IMR-90 (cell line): ENCODE measurements at regions not wholly inside any gene's neighbourhood (a gene's known extent, or its start where the extent isn't known, plus 50 kb on each side); places are given as distances from the start of the nearest gene placed in this dataset.

Experiments used
- ATAC-seq: fragments of 200-7000 bp; cut with Tn5 transposase; 2 replicates; pipeline ENCODE4 v1.9.1; 2020; ENCODE audit warnings: low read depth, mild to moderate bottlenecking, moderate library complexity
- BruUV-seq: library from RNA; stranded (reverse); fragments of 400-500 nt; replicated peaks from 2 replicates; lab custom pipeline; 2021; lab: Mats Ljungman, UMichigan
- CTCF ChIA-PET: fragments of 300-600 bp; formaldehyde crosslinking; extraction: SDS; loops from one replicate; lab custom pipeline; 2021; ENCODE audit warnings: antibody characterized with exemption; lab: Yijun Ruan, JAX
- POLR2A ChIA-PET: fragments of 300-600 bp; sonication (Branson Sonifier 250); formaldehyde crosslinking; loops from one replicate; lab custom pipeline; 2022; ENCODE audit warnings: antibody characterized with exemption; ENCODE audit not compliant: unreplicated experiment; lab: Charles Lee
- DNase-seq: peaks from one replicate; pipeline ENCODE4 v3.0.0; 2013
- H2AFZ ChIP-seq: replicated peaks from 2 replicates; pipeline ENCODE3; 2013; ENCODE audit warnings: low read length, mild to moderate bottlenecking; ENCODE audit not compliant: poor library complexity
- H2AK5ac ChIP-seq: 2 replicates; pipeline ENCODE4 v1.6.1; 2013; ENCODE audit warnings: low read depth, low read length, inconsistent platforms
- H2AK9ac ChIP-seq: replicated peaks from 2 replicates; pipeline ENCODE3; 2013; ENCODE audit warnings: mild to moderate bottlenecking, low read depth, low read length, moderate library complexity; ENCODE audit not compliant: poor library complexity
- H2BK120ac ChIP-seq: 2 replicates; pipeline ENCODE4 v1.6.1; 2013; ENCODE audit warnings: low read depth, low read length, inconsistent platforms
- H2BK15ac ChIP-seq: 3 replicates; pipeline ENCODE4 v1.6.1; 2013; ENCODE audit warnings: low read depth, low read length, inconsistent platforms
- H2BK20ac ChIP-seq: 2 replicates; pipeline ENCODE4 v1.6.1; 2013; ENCODE audit warnings: low read depth, mild to moderate bottlenecking, inconsistent platforms, low read length, moderate library complexity
- H2BK5ac ChIP-seq: 2 replicates; pipeline ENCODE4 v1.6.1; 2013; ENCODE audit warnings: mild to moderate bottlenecking, low read depth, low read length, inconsistent platforms; ENCODE audit not compliant: poor library complexity, severe bottlenecking
- H3K14ac ChIP-seq: replicated peaks from 2 replicates; pipeline ENCODE4 v1.6.1; 2013; ENCODE audit warnings: low read depth, low read length, inconsistent platforms
- H3K18ac ChIP-seq: 2 replicates; pipeline ENCODE4 v1.6.1; 2013; ENCODE audit warnings: low read depth, low read length, control low read depth
- H3K23ac ChIP-seq: 2 replicates; pipeline ENCODE4 v1.6.1; 2013; ENCODE audit warnings: low read depth, low read length, inconsistent platforms
- H3K27ac ChIP-seq: 2 replicates; pipeline ENCODE4 v1.5.1; 2013; ENCODE audit warnings: mild to moderate bottlenecking, control low read depth, low read length; ENCODE audit not compliant: insufficient read depth
- H3K27me3 ChIP-seq: 2 replicates; pipeline ENCODE4 v1.6.1; 2013; ENCODE audit warnings: low read length; ENCODE audit not compliant: control insufficient read depth, insufficient read depth
- H3K36me3 ChIP-seq: 2 replicates; pipeline ENCODE4 v1.6.1; 2013; ENCODE audit warnings: low read length, mixed read lengths; ENCODE audit not compliant: control insufficient read depth, insufficient read depth
- H3K4ac ChIP-seq: 2 replicates; pipeline ENCODE4 v1.6.1; 2013; ENCODE audit warnings: low read depth, low read length, inconsistent platforms
- H3K4me1 ChIP-seq: 2 replicates; pipeline ENCODE4 v1.6.1; 2013; ENCODE audit warnings: low read length, mixed read lengths; ENCODE audit not compliant: control insufficient read depth, insufficient read depth
- H3K4me2 ChIP-seq: 2 replicates; pipeline ENCODE4 v1.6.1; 2013; ENCODE audit warnings: low read depth, mild to moderate bottlenecking, control low read depth, low read length, moderate library complexity
- H3K4me3 ChIP-seq: 2 replicates; pipeline ENCODE4 v1.5.1; 2013; ENCODE audit warnings: low read depth, mild to moderate bottlenecking, control low read depth, low read length, moderate library complexity; ENCODE audit not compliant: insufficient read depth
- H3K56ac ChIP-seq: 2 replicates; pipeline ENCODE4 v1.6.1; 2013; ENCODE audit warnings: low read length, inconsistent platforms; ENCODE audit not compliant: insufficient read depth; ENCODE audit errors: extremely low read depth
- H3K79me1 ChIP-seq, 2 experiments: 2 replicates each; pipeline ENCODE4 v1.6.1; 2013; ENCODE audit warnings: low read length in 2 of 2, inconsistent platforms in 1 of 2, low read depth in 1 of 2
- H3K9ac ChIP-seq: 2 replicates; pipeline ENCODE4 v1.6.1; 2013; ENCODE audit warnings: low read depth, low read length, control low read depth
- H3K9me1 ChIP-seq: 2 replicates; pipeline ENCODE4 v1.6.1; 2013; ENCODE audit warnings: low read length, inconsistent platforms; ENCODE audit not compliant: insufficient read depth
- H3K9me3 ChIP-seq: 2 replicates; pipeline ENCODE4 v1.6.1; 2013; ENCODE audit warnings: low read length; ENCODE audit not compliant: control insufficient read depth, insufficient read depth
- H4K20me1 ChIP-seq: 2 replicates; pipeline ENCODE4 v1.6.1; 2013; ENCODE audit warnings: low read length, inconsistent platforms; ENCODE audit not compliant: insufficient read depth
- H4K5ac ChIP-seq: 2 replicates; pipeline ENCODE4 v1.6.1; 2013; ENCODE audit warnings: mild to moderate bottlenecking, low read depth, low read length, control low read depth
- H4K8ac ChIP-seq, 2 experiments: 2 replicates each; pipeline ENCODE4 v1.6.1; 2013; ENCODE audit warnings: low read depth in 2 of 2, low read length in 2 of 2, control low read depth in 1 of 2, inconsistent platforms in 1 of 2
- H4K91ac ChIP-seq: 2 replicates; pipeline ENCODE4 v1.6.1; 2013; ENCODE audit warnings: low read depth, low read length, inconsistent platforms; ENCODE audit not compliant: insufficient read depth
- CEBPB ChIP-seq: IDR thresholded peaks from 2 replicates; pipeline ENCODE4 v1.6.1; 2012; ENCODE audit warnings: low read depth, low read length, improper control_type of control experiment
- FOS ChIP-seq: fragments of 150-350 bp; IDR thresholded peaks from 2 replicates; pipeline ENCODE4 v1.6.1; 2016; ENCODE audit warnings: low read depth, low read length
- RAD21 ChIP-seq: IDR thresholded peaks from 2 replicates; pipeline ENCODE4 v1.6.1; 2012; ENCODE audit warnings: low read length, improper control_type of control experiment
- RCOR1 ChIP-seq: IDR thresholded peaks from 2 replicates; pipeline ENCODE4 v1.6.1; 2012; ENCODE audit warnings: mild to moderate bottlenecking, low read length, improper control_type of control experiment; ENCODE audit not compliant: insufficient replicate concordance
- USF2 ChIP-seq: fragments of 150-350 bp; IDR thresholded peaks from 2 replicates; pipeline ENCODE4 v1.6.1; 2017; ENCODE audit warnings: mild to moderate bottlenecking, antibody characterized with exemption, low read length, low read depth
- WGBS, 2 experiments: methylation state at CpG; one replicate each; pipeline versions ENCODE4 v1.1.5 to v1.1.7; 2013; ENCODE audit warnings: missing lambda C conversion rate in 2 of 2; ENCODE audit not compliant: insufficient read length in 1 of 2; ENCODE audit errors: extremely low coverage in 2 of 2; 5-methylcytosine and 5-hydroxymethylcytosine counted together
- dilution Hi-C: fragments of 300-500 bp; cut with HindIII; formaldehyde crosslinking; loops from one replicate; pipeline ENCODE4 v1.14.3; 2018; ENCODE audit warnings: low sequenced_read_pairs; ENCODE audit not compliant: unreplicated experiment
- in situ Hi-C: fragments of 300-500 bp; cut with MboI; formaldehyde crosslinking; loops from 3 replicates; pipeline ENCODE4 v1.14.3; 2019; ENCODE audit warnings: low sequenced_read_pairs, inconsistent platforms, mixed read lengths
- intact Hi-C: fragments of 100-400 bp; cut with micrococcal nuclease; formaldehyde crosslinking; loops from 2 replicates; pipeline ENCODE4 v1.10.0; 2022

GRCh38 chr5:168157141-168157540, 134.3 kb upstream of the WWC1 start:
- TF ChIP-seq RCOR1 (no peak), CEBPB (no peak), RAD21 (no peak), USF2 (no peak), FOS (no peak)
- Histone ChIP-seq H2AFZ (no peak overlapping the region), H3K23ac (no peak overlapping the region), H2BK5ac (no peak overlapping the region), H3K4me2 (no peak overlapping the region), H3K4me3 (no peak overlapping the region), H3K79me1 (no peaks in the 10 kb centered on the region), H4K5ac (no peak overlapping the region), H4K91ac (no peak overlapping the region), H3K4ac (no peak overlapping the region), H3K4me1 (no peaks in the 10 kb centered on the region), H3K36me3 (no peaks in the 10 kb centered on the region), H2BK20ac (no peak overlapping the region), H3K9ac (no peak overlapping the region), H2BK120ac (no peak overlapping the region), H3K27ac (no peak overlapping the region), H3K27me3 (no peaks in the 10 kb centered on the region), H3K9me3 (no peaks in the 10 kb centered on the region), H3K14ac (no peak overlapping the region), H4K8ac (no peak overlapping the region), H2AK9ac (no peak overlapping the region), H3K18ac (no peak overlapping the region), H3K9me1 (no peaks in the 10 kb centered on the region), H3K56ac (no peak overlapping the region), H2BK15ac (no peak overlapping the region), H2AK5ac (no peak overlapping the region), H4K20me1 (no peaks in the 10 kb centered on the region)
- in situ Hi-C loops: no loop called here
- dilution Hi-C loops: no loop called here
- 67% methylated on average over 2 of the region's 2 CpGs; no CpG with 5 or more reads in 1 of the 2 experiments for WGBS, 2 experiments
- intact Hi-C loops: no loop called here
- ChIA-PET CTCF (no interaction called here), POLR2A (no interaction called here)
- BruUV-seq: no TSS peak
- no peak for ATAC-seq
- no peak for DNase-seq
